ENCODE measurements at regions not wholly inside any gene's neighbourhood (a gene's known extent, or its start where the extent isn't known, plus 50 kb on each side); places are given as distances from the start of the nearest gene placed in this dataset.
"Not testable (repeated sequence)": the region's sequence is repeated elsewhere in the genome, so short reads cannot be mapped to it uniquely, and the experiment has no call there.

DNA sequence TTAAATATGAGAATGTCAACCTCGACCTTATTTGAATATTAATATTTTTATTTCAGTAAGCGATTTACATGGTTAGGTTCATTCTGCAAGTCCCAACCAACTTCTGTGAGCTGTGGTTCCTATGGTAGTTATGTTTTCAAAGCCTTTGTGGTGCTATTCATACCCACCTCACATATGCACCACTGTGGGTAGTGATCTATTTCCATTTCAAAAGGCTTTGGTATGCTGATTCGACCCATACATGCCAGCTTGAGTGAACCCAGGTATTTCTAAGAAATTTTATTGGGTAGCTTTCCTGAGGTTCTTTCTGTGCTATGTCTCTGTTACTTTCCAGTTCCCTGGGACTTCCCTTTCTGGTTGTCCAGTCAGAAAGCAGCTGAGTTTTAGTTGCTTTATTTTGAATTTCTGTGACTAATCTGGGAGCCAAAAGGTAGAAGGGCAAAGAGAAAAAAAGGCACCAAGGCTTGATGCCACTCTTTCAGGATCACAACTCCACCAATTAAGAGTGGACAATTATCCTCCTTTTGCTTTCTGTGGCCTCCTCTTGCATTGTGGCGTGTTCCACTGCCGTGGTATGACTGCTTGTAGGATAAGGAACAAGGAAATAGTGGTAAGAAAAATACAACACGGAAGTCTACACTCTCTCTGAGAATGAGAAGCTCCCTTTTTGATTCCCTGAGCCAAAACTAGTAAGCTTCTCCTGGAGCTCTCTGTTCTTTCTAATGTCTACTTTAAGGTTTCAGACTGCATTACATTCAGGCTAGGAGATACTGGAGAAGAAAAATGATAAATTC is 729.1 kb downstream of the NOVA1 start:
- DNase-seq (ENCODE audit: low spot score) = no peak

- no peak for DNase-seq (ENCODE audit: low spot score)
These were observed 736.4 kb downstream of the NOVA1 start for GRCh38 chr14:25861406-25861805.

DNA sequence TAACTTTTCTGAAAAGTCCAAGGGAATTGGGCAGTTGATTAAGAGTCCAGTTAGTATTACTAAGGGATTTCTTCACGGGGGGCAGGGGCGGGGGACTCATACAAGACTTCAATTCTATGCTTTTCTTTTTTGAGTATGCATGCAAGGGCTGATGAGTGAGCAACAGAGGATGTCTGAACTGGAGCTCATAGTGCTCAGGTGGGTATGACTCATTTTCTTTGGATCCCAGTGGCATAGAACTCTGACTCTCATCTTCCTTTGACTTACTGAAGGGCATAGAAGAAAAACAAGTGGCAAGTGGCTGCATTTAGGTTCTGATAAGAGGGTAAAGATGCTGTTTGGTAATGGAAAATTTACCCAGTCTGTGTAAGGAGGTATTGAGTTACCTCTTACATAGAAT is 749.2 kb downstream of the NOVA1 start:
- DNase-seq (ENCODE audit: low spot score) = no peak

DNA sequence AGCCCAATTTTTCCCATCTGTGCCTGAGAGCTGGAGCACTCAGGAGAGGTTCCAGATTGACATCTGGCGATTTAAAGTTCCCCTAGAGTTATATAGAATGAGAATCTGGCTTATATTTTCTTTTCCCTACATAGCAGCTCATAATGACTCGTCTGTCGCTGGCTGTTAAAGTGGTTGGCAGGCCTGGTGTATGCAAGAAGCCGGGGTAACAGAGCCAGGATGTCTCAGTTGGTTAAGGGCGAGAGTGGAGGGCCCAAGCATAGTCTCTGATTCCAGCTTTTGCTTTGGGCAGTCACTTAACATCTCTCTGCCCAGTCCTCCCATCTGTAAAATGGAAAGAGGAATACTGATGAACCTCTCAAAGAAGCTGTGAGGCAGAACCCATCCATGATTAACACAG is 751.6 kb downstream of the NOVA1 start:
- no peak for DNase-seq (ENCODE audit: low spot score)

DNA sequence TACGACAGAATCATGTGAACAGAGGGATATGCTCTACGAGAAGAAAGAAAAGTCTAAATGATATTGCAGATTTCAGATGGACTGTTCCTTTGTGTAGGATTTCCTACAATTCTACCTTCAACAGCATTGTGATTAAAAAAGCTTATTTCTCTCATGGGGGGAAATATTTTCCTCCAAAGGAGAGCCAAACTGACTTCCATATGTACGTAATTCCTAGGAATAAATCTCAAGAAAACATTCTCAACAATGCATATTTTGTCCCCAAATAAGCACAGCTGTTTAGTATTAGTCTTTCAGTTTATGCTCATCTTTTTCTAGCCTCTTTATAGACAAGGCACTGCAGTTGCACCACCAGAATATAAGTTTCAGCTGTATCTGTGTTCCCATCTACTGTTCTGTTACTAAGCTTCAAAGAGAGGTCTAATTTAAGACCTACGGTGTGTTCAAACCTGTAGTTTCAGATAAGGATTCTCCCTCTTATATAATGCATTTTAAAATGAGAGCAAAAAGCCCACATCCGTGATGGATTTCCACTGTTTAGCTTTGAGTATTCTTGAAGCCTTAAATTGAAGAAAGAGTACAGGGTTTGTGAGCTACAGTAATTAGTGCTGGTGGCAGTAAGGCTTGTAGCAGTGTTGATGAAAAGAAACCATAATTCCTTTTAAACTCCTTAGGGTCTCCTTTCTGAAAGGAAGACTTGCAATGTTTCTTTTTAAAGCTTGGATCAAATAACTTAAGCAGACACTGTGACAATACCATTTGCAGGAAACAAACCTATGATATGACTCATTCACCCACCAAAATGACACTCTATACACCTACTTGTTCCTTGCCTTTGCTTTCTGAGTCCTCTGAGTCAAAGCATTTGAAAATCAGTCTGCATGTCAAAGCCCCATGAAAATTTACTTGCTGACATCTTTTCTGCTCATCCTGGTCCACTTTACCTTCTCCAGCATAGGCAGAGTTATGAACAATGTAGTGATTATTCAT is 754.1 kb downstream of the NOVA1 start:
- DNase-seq (ENCODE audit: low spot score) = no peak

DNA sequence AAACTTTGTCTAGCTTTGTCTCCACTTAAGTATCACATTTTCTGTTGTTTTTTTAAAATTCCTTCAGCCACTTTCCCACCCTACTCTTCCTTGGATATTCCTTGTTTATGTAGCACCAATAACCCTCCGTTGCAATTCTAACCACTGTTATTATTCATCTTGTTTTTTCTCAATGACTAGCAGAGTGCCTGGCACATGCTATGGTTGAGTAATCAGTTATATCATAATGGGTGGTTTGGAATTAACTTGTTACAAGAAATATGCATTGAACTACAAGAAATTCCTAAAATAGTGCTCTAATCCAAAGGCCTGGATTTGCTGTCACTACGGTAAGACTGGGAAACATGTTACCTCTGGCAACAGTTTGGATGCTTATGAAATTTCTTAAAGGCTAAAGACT is 756.6 kb downstream of the NOVA1 start:
- no peak for DNase-seq (ENCODE audit: low spot score)

DNA sequence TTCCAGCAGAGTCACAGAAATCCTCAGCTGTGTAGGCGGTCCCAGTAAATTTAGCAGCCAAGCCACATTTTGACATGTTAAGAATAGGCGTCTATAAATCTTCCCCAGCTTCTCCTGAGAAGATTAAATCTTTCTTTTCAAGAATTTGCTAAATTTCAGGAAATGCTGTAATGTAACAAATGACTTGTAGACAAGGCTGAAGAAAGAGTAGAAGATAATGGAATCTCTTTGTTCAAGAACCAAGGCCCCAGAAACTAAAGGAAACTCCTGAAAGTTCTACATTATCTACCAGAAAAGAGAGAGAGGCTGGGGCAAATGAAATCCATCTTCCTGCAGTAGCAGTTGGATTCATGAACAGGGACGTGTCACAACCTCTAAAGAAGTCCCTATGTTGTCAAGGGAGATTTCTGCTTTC is 760.3 kb downstream of the NOVA1 start:
- DNase-seq (ENCODE audit: low spot score) = no peak

- no peak for DNase-seq (ENCODE audit: low spot score)
These were observed 761.2 kb downstream of the NOVA1 start for GRCh38 chr14:25836636-25837035.

DNA sequence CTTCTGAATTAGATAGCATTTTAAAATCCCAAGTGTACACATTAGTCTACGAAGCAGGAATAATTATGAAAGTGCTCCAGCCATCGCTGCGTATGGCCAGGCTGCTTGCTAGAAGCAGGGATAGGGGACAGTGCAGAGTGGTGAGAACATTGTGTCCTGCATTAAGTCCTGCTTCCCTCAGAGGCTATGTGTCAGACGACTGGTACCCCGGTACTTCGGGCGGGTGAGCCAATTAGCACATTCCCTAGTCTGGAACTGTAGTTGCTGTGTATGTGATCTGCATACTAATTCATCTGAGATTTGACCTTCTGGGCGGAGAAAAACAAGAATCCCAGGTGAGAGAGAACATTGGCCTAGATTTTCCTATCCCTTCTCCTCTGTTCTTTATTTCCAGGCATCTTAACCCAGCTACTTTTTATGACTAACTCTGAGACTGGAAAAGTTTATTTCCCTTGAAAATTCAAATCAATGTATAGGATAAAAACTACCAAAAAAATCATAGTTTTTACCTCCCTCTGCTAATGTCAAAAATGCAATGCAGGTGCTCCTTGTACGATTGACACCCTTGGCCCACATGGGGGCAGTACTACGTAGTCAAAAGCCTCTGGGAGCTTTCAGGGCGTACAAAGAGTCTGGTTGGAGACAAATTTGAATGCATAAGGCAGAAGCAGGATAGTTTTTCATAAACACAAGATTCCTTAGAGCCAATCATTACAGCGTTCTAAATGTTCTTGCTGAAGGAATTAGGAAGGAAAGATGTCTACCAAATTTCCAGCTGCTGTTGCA is 764.3 kb downstream of the NOVA1 start:
- DNase-seq (ENCODE audit: low spot score) = peak; percentile 45

DNA sequence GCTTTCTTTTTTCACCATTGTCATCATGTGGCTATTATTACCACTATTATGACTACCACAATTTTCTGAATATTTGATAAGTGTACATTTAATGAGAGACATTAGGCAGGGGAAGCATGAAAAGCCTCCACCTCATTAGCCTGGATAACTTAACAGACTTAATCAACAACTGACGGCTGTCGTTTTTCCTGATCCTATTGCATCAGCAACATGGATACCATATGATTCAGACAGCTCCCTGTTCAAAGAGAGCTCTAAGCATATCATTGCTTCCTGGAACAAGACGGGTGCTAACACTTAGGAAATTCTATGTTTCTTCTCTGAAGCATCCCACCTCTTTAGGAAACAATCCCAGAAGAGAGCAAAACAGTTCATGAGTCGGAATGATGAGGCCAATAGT is 765.2 kb downstream of the NOVA1 start:
- DNase-seq (ENCODE audit: low spot score) = no peak

GRCh38 chr14:25828562-25828961 is 769.3 kb downstream of the NOVA1 start:
- DNase-seq (ENCODE audit: low spot score) = no peak

- DNase-seq (ENCODE audit: low spot score) = no peak
These were observed 771.7 kb downstream of the NOVA1 start for GRCh38 chr14:25826105-25826504.

GRCh38 chr14:25820368-25820767 is 770.4 kb upstream of the STXBP6 start:
- DNase-seq (ENCODE audit: low spot score) = no peak

GRCh38 chr14:25814622-25815021 is 764.7 kb upstream of the STXBP6 start:
- DNase-seq (ENCODE audit: low spot score) = not testable (repeated sequence)

GRCh38 chr14:25803386-25804018 is 753.6 kb upstream of the STXBP6 start:
- DNase-seq (ENCODE audit: low spot score) = no peak

- DNase-seq (ENCODE audit: low spot score) = no peak
These were observed 750.9 kb upstream of the STXBP6 start for GRCh38 chr14:25800841-25801240.

- DNase-seq (ENCODE audit: low spot score) = no peak
These were observed 738.3 kb upstream of the STXBP6 start for GRCh38 chr14:25788252-25788651.

DNA sequence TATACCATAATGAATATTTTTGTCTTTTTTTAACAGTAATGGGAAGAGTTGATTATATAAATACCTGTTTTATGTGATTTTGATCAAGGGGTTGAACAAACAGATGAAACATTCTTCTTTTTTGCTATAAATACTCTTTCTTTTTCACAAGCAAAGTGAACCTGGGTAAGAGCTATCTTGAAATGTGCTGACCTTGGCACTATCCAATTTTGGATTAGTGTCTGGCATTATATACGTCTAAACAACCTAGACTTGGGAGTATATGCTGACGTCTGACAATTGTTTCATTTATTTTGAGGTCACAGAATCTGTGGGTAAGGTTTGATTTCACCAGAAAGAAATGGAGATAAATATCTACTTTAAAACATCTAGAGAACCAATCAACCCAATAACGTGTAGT is 716.0 kb upstream of the STXBP6 start:
- DNase-seq (ENCODE audit: low spot score) = no peak

DNA sequence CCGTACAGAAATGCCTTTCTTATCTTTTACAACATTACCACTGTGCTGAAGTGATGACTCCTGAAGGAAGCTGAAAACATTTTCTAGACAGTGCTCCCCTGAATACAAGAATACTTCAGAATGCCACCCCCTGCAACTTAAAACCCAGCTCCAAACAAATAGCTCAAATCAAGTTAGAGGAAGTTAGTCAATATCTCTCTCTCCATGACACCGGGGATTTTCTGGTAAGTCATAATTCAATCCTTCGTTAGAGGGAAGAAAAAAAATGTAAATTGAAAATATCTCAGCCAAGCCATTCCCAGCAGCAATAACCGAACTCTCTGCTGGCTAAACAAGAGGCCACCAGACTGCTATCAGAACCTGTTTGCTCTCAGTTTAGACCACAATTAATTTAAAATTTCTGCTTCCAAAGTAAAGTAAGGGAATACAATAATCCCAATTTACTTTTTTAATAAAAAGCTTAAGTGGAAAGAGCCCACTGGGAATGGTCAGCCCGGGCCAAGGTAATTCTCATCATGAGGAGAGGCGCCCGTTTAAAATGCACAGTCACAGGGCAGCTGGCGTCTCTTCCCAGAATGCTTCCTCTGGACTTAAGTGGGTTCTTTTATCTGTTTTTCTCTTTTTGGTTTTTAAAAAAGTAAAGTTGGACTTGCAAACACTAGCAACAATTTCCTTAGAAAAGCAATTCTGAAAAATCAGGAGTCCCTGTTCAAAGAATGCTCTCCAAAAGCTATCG is 710.1 kb upstream of the STXBP6 start:
- DNase-seq (ENCODE audit: low spot score) = no peak

- no peak for DNase-seq (ENCODE audit: low spot score)
These were observed 709.3 kb upstream of the STXBP6 start for GRCh38 chr14:25759256-25759655.

GRCh38 chr14:25757364-25757763 is 707.4 kb upstream of the STXBP6 start:
- no peak for DNase-seq (ENCODE audit: low spot score)

All from ureter (tissue), 1 donor.